OCI-LY3 (cell line): ENCODE measurements at regions not wholly inside any gene's neighbourhood (a gene's known extent, or its start where the extent isn't known, plus 50 kb on each side); places are given as distances from the start of the nearest gene placed in this dataset.
A peak's percentile ranks its signal among the peaks of the same experiment; 100 is the strongest.

Experiments used
- H2AFZ ChIP-seq: fragments of 200-600, 300-600 bp; shearing (Covaris generic); 2 replicates; pipeline ENCODE4 v1.6.0; 2014; ENCODE audit warnings: antibody characterized with exemption, low read depth, low read length
- H3K27ac ChIP-seq: fragments of 200-600, 300-600 bp; sonication (generic); 2 replicates; pipeline ENCODE4 v1.5.1; 2014; ENCODE audit warnings: mild to moderate bottlenecking, low read length, moderate library complexity, mixed read lengths
- H3K27me3 ChIP-seq: fragments of 200-600, 300-600 bp; sonication (generic); 2 replicates; pipeline ENCODE4 v1.6.1; 2014; ENCODE audit warnings: low read depth, low read length, mixed read lengths
- H3K36me3 ChIP-seq: fragments of 200-600, 300-600 bp; sonication (generic); replicated peaks from 2 replicates; pipeline ENCODE3; 2014; ENCODE audit warnings: low read depth, low read length, mixed read lengths
- H3K4me1 ChIP-seq: fragments of 300-600, 200-600 bp; sonication (generic); 2 replicates; pipeline ENCODE4 v1.6.1; 2014; ENCODE audit warnings: low read length, mixed read lengths
- H3K4me2 ChIP-seq: fragments of 200-600, 300-600 bp; sonication (generic); 2 replicates; pipeline ENCODE4 v1.6.1; 2014; ENCODE audit warnings: low read length, mixed read lengths
- H3K4me3 ChIP-seq: fragments of 300-600, 200-600 bp; sonication (generic); 2 replicates; pipeline ENCODE4 v1.5.1; 2014; ENCODE audit warnings: antibody characterized with exemption, mild to moderate bottlenecking, low read length, moderate library complexity
- H3K79me2 ChIP-seq: fragments of 300-600, 200-600 bp; shearing (Covaris generic); 2 replicates; pipeline ENCODE4 v1.6.1; 2014; ENCODE audit warnings: mild to moderate bottlenecking, low read length, mixed read lengths
- H3K9ac ChIP-seq: fragments of 300-600, 200-600 bp; shearing (Covaris generic); 2 replicates; pipeline ENCODE4 v1.6.0; 2014; ENCODE audit warnings: mild to moderate bottlenecking, low read length, moderate library complexity
- H3K9me3 ChIP-seq: fragments of 200-600, 300-600 bp; shearing (Covaris generic); 2 replicates; pipeline ENCODE4 v1.6.1; 2014; ENCODE audit warnings: low read length, mixed read lengths; ENCODE audit not compliant: insufficient read depth
- H4K20me1 ChIP-seq: fragments of 200-600, 300-600 bp; sonication (generic); 2 replicates; pipeline ENCODE4 v1.6.1; 2016; ENCODE audit warnings: low read length, mixed read lengths; ENCODE audit not compliant: insufficient read depth
- CTCF ChIP-seq: fragments of 200-600, 300-600 bp; sonication (generic); IDR thresholded peaks from 2 replicates; pipeline ENCODE4 v1.5.1; 2014; ENCODE audit warnings: antibody characterized with exemption, low read length, low read depth
- EZH2phosphoT487 ChIP-seq: fragments of 200-600 bp; shearing (Covaris generic); IDR thresholded peaks from 2 replicates; pipeline ENCODE4 v1.6.1; 2018; ENCODE audit warnings: antibody characterized with exemption, mixed run types, low read depth

GRCh38 chr13:48804821-48805601, 151.3 kb downstream of the CYSLTR2 start:
- TF ChIP-seq EZH2phosphoT487 (no peak), CTCF (no peak)
- peaks cover 15% of the 10 kb centered on the region for H3K4me1 ChIP-seq
- H3K27ac ChIP-seq, result no peak overlapping the region
- H3K9me3 ChIP-seq, result no peaks in the 10 kb centered on the region
- H3K9ac ChIP-seq, result no peak overlapping the region
- no peak overlapping the region for H2AFZ ChIP-seq
- no peaks in the 10 kb centered on the region for H4K20me1 ChIP-seq
- H3K4me2 ChIP-seq, result peak overlapping the region; percentile 25
- no peaks in the 10 kb centered on the region for H3K36me3 ChIP-seq
- H3K79me2 ChIP-seq, result no peaks in the 10 kb centered on the region
- H3K27me3 ChIP-seq, result no peaks in the 10 kb centered on the region
- no peak overlapping the region for H3K4me3 ChIP-seq

GRCh38 chr13:48806522-48806921, 152.8 kb downstream of the CYSLTR2 start:
- H3K79me2 ChIP-seq, result no peaks in the 10 kb centered on the region
- H3K4me3 ChIP-seq, result no peak overlapping the region
- H3K9ac ChIP-seq, result no peak overlapping the region
- no peaks in the 10 kb centered on the region for H3K36me3 ChIP-seq
- no peak overlapping the region for H3K4me2 ChIP-seq
- no peak overlapping the region for H2AFZ ChIP-seq
- H3K27ac ChIP-seq, result no peak overlapping the region
- no peaks in the 10 kb centered on the region for H3K9me3 ChIP-seq
- no peaks in the 10 kb centered on the region for H4K20me1 ChIP-seq
- no peaks in the 10 kb centered on the region for H3K27me3 ChIP-seq
- H3K4me1 ChIP-seq, result peaks cover 15% of the 10 kb centered on the region
- TF ChIP-seq EZH2phosphoT487 (no peak), CTCF (no peak)

- no peak overlapping the region for H3K9ac ChIP-seq
- H3K79me2 ChIP-seq, result no peaks in the 10 kb centered on the region
- H3K27me3 ChIP-seq, result no peaks in the 10 kb centered on the region
- peaks cover 15% of the 10 kb centered on the region for H3K4me1 ChIP-seq
- no peak for TF ChIP-seq CTCF
- TF ChIP-seq EZH2phosphoT487, result no peak
- no peaks in the 10 kb centered on the region for H3K36me3 ChIP-seq
- no peak overlapping the region for H3K4me2 ChIP-seq
- H2AFZ ChIP-seq, result no peak overlapping the region
- H3K27ac ChIP-seq, result no peak overlapping the region
- no peaks in the 10 kb centered on the region for H3K9me3 ChIP-seq
- no peaks in the 10 kb centered on the region for H4K20me1 ChIP-seq
- no peak overlapping the region for H3K4me3 ChIP-seq
Observed at GRCh38 chr13:48808683-48809082, 155.0 kb downstream of the CYSLTR2 start.

- H3K79me2 ChIP-seq, result no peaks in the 10 kb centered on the region
- H3K27ac ChIP-seq, result no peak overlapping the region
- no peak overlapping the region for H3K4me3 ChIP-seq
- H3K4me2 ChIP-seq, result no peak overlapping the region
- TF ChIP-seq EZH2phosphoT487 (no peak), CTCF (no peak)
- peaks cover 11% of the 10 kb centered on the region for H3K4me1 ChIP-seq
- no peaks in the 10 kb centered on the region for H4K20me1 ChIP-seq
- no peaks in the 10 kb centered on the region for H3K9me3 ChIP-seq
- H3K27me3 ChIP-seq, result no peaks in the 10 kb centered on the region
- no peaks in the 10 kb centered on the region for H3K36me3 ChIP-seq
- no peak overlapping the region for H3K9ac ChIP-seq
- H2AFZ ChIP-seq, result no peak overlapping the region
Observed at GRCh38 chr13:48810013-48810412, 156.3 kb downstream of the CYSLTR2 start.
